ENCODE measurements at regions not wholly inside any gene's neighbourhood (a gene's known extent, or its start where the extent isn't known, plus 50 kb on each side); places are given as distances from the start of the nearest gene placed in this dataset.

DNA sequence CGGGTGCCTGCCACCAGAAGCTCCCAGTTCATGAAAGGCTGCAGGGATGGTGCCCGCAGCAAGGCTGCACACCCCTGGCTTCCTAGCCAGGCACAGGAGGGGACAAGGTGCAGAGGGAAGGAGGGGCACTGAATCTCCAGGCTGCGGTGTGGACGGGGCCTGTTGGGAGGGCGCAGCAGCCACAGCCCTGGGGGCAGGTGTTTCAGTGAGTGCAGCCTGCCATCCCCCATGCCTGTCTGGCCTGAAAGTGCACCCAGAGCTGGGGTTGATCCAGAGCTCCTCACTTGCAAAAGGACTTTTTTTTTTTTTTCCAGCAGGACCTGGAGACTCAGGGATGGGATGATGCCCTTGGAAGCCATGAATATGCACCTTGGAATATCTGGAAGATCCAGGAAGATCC, 153.7 kb upstream of the C1orf174 start:
- DNase-seq: no peak
- peaks cover 6% of the 10 kb centered on the region for H3K4me1 ChIP-seq (ENCODE audit: control insufficient read depth, insufficient read depth, low read length)
- peaks cover 2% of the 10 kb centered on the region for H3K27me3 ChIP-seq (ENCODE audit: control insufficient read depth, insufficient read depth, low read length)
- H3K27ac ChIP-seq (ENCODE audit: low read length): no peak overlapping the region
- H3K4me3 ChIP-seq (ENCODE audit: low read length): no peak overlapping the region
- 93% methylated on average over 3 of the region's 5 CpGs for WGBS (ENCODE audit: insufficient coverage)
- no peaks in the 10 kb centered on the region for H3K9me3 ChIP-seq (replicated peaks; ENCODE audit: control insufficient read depth, low read depth, low read length)
- H3K36me3 ChIP-seq (ENCODE audit: control insufficient read depth, insufficient read depth, low read length): no peaks in the 10 kb centered on the region

DNA sequence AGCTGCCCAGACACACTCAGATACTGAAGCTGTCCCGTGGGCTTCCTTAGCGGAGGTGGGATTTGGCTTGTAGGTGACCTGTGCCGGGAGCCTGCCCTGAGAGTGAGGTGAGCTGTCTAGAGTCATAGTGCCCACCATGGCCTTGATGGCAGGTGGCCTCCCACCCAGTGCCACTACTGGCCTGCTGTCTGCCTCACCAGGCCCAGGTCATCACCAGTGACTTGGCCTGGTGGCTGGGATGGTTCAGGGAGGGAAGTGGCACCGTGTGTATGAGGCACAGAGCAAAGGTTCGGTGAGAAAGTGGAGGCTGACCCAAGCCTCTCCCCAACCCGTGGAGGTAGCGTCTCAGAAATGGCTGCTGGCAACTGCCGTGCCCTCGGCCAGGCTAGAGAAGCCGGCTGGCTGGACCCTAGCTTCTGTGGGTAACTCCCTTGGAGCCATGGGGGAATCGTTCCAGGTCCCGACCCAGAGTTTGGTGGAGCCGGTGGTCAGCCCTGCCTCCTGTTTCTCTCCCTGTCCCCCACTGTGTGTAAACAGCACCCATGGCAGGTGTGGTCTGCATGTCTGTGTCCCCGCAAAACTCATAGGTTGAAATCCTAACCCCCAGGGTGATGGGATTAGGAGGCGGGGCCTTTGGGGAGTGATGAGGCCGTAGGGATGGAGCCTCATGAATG, 155.4 kb upstream of the C1orf174 start:
- Histone ChIP-seq H3K9me3 (replicated peaks; ENCODE audit: control insufficient read depth, low read depth, low read length) (no peaks in the 10 kb centered on the region), H3K27ac (ENCODE audit: low read length) (no peak overlapping the region), H3K4me1 (ENCODE audit: control insufficient read depth, insufficient read depth, low read length) (no peaks in the 10 kb centered on the region), H3K36me3 (ENCODE audit: control insufficient read depth, insufficient read depth, low read length) (no peaks in the 10 kb centered on the region), H3K27me3 (ENCODE audit: control insufficient read depth, insufficient read depth, low read length) (peaks cover 2% of the 10 kb centered on the region), H3K4me3 (ENCODE audit: low read length) (no peak overlapping the region)
- WGBS (ENCODE audit: insufficient coverage): 83% methylated on average over 14 of the region's 16 CpGs
- DNase-seq: no peak

DNA sequence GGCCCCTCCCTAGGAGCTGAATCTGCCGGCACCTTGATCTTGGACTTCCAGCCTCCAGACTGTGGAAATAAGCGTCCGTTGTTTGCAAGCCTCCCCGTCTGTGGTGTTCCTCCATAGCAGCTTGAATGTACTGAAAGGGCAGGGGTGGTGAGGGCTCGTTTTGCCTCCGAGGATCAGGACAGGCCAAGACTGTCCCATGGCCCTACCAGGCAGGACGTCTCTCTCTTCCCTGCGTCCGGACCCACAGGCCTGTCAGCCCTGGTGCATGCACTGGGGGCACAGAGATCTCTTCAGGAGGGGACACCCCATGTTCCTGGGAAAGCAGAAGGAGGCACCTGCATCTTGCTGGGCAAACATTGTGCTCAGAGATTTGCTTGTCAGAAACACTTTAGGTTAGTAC, 156.3 kb upstream of the C1orf174 start:
- Histone ChIP-seq H3K4me3 (ENCODE audit: low read length) (no peak overlapping the region), H3K9me3 (replicated peaks; ENCODE audit: control insufficient read depth, low read depth, low read length) (no peaks in the 10 kb centered on the region), H3K27me3 (ENCODE audit: control insufficient read depth, insufficient read depth, low read length) (no peaks in the 10 kb centered on the region), H3K36me3 (ENCODE audit: control insufficient read depth, insufficient read depth, low read length) (no peaks in the 10 kb centered on the region), H3K4me1 (ENCODE audit: control insufficient read depth, insufficient read depth, low read length) (no peaks in the 10 kb centered on the region), H3K27ac (ENCODE audit: low read length) (no peak overlapping the region)
- 89% methylated on average over 9 of the region's 9 CpGs for WGBS (ENCODE audit: insufficient coverage)
- no peak for DNase-seq

- Histone ChIP-seq H3K4me1 (ENCODE audit: control insufficient read depth, insufficient read depth, low read length) (no peaks in the 10 kb centered on the region), H3K27me3 (ENCODE audit: control insufficient read depth, insufficient read depth, low read length) (no peaks in the 10 kb centered on the region), H3K36me3 (ENCODE audit: control insufficient read depth, insufficient read depth, low read length) (no peaks in the 10 kb centered on the region), H3K9me3 (replicated peaks; ENCODE audit: control insufficient read depth, low read depth, low read length) (no peaks in the 10 kb centered on the region), H3K4me3 (ENCODE audit: low read length) (no peak overlapping the region), H3K27ac (ENCODE audit: low read length) (no peak overlapping the region)
- DNase-seq: no peak
- 93% methylated on average over 5 of the region's 7 CpGs for WGBS (ENCODE audit: insufficient coverage)
Observed at GRCh38 chr1:4056989-4057388, 156.9 kb upstream of the C1orf174 start.

DNA sequence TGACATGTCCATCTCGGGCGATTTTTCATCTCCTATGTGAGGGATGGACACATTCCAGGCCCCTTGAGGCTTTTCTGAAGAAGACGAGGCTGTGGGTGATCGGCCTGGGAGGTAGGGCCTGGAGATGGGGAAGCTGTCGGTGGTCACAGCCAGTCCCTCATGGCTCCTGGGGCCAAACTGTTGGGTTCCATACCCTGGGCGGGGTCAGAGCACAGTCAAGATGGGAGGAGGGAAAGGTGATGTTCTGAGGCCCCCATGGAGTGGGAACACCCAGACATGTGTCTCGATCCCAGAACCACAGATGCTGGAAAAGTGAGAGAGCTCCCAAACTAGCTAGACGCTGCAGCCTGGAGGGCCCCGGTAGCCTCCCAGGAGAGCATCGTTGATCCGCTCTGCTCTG, 157.5 kb upstream of the C1orf174 start:
- Histone ChIP-seq H3K36me3 (ENCODE audit: control insufficient read depth, insufficient read depth, low read length) (no peaks in the 10 kb centered on the region), H3K27me3 (ENCODE audit: control insufficient read depth, insufficient read depth, low read length) (no peaks in the 10 kb centered on the region), H3K27ac (ENCODE audit: low read length) (no peak overlapping the region), H3K4me1 (ENCODE audit: control insufficient read depth, insufficient read depth, low read length) (no peaks in the 10 kb centered on the region), H3K4me3 (ENCODE audit: low read length) (no peak overlapping the region), H3K9me3 (replicated peaks; ENCODE audit: control insufficient read depth, low read depth, low read length) (no peaks in the 10 kb centered on the region)
- DNase-seq: no peak
- WGBS (ENCODE audit: insufficient coverage): 75% methylated on average over 6 of the region's 11 CpGs

GRCh38 chr1:4058122-4058521, 158.1 kb upstream of the C1orf174 start:
- DNase-seq: no peak

DNA sequence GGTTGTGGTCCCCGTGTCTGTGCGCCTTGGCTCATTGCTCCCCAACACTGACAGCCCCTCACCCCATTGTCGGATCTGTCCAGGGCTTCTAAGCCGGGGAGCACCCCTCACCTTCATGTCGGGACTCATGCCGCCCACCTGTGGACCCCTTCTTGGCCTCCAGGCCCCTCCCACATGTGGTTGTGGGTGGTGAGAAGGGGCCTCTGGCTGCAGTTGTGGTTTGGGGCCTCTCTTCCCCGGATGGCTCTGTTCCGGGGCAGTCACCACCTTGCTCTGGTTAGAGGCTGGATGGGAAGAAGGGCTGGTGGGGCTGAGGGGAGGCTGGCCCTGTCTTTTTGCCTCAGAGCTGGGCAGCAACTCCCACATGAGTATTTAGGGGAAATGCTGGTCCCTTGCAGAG, 158.6 kb upstream of the C1orf174 start:
- Histone ChIP-seq H3K36me3 (ENCODE audit: control insufficient read depth, insufficient read depth, low read length) (no peaks in the 10 kb centered on the region), H3K27me3 (ENCODE audit: control insufficient read depth, insufficient read depth, low read length) (no peaks in the 10 kb centered on the region), H3K9me3 (replicated peaks; ENCODE audit: control insufficient read depth, low read depth, low read length) (no peaks in the 10 kb centered on the region), H3K4me1 (ENCODE audit: control insufficient read depth, insufficient read depth, low read length) (no peaks in the 10 kb centered on the region), H3K4me3 (ENCODE audit: low read length) (no peak overlapping the region), H3K27ac (ENCODE audit: low read length) (no peak overlapping the region)
- WGBS (ENCODE audit: insufficient coverage): 60% methylated on average over 1 of the region's 8 CpGs
- DNase-seq: no peak

More at GRCh38 chr1:4058122-4058521, 158.1 kb upstream of the C1orf174 start:
- 90% methylated on average over 14 of the region's 14 CpGs for WGBS (ENCODE audit: insufficient coverage)
- Histone ChIP-seq H3K9me3 (replicated peaks; ENCODE audit: control insufficient read depth, low read depth, low read length) (no peaks in the 10 kb centered on the region), H3K27ac (ENCODE audit: low read length) (no peak overlapping the region), H3K27me3 (ENCODE audit: control insufficient read depth, insufficient read depth, low read length) (no peaks in the 10 kb centered on the region), H3K4me3 (ENCODE audit: low read length) (no peak overlapping the region), H3K36me3 (ENCODE audit: control insufficient read depth, insufficient read depth, low read length) (no peaks in the 10 kb centered on the region), H3K4me1 (ENCODE audit: control insufficient read depth, insufficient read depth, low read length) (no peaks in the 10 kb centered on the region)

- Histone ChIP-seq H3K27me3 (ENCODE audit: control insufficient read depth, insufficient read depth, low read length) (no peaks in the 10 kb centered on the region), H3K9me3 (replicated peaks; ENCODE audit: control insufficient read depth, low read depth, low read length) (no peaks in the 10 kb centered on the region), H3K4me3 (ENCODE audit: low read length) (no peak overlapping the region), H3K4me1 (ENCODE audit: control insufficient read depth, insufficient read depth, low read length) (no peaks in the 10 kb centered on the region), H3K36me3 (ENCODE audit: control insufficient read depth, insufficient read depth, low read length) (no peaks in the 10 kb centered on the region), H3K27ac (ENCODE audit: low read length) (no peak overlapping the region)
- no peak for DNase-seq
- 80% methylated on average over 13 of the region's 16 CpGs for whole genome bisulfite sequencing (ENCODE audit: insufficient coverage)
Observed at GRCh38 chr1:4059270-4059669, 159.2 kb upstream of the C1orf174 start.

GRCh38 chr1:4060850-4061249, 160.8 kb upstream of the C1orf174 start:
- 69% methylated on average over 12 of the region's 12 CpGs for WGBS (ENCODE audit: insufficient coverage)
- no peak for DNase-seq
- Histone ChIP-seq H3K27ac (ENCODE audit: low read length) (no peak overlapping the region), H3K4me3 (ENCODE audit: low read length) (no peak overlapping the region), H3K4me1 (ENCODE audit: control insufficient read depth, insufficient read depth, low read length) (no peaks in the 10 kb centered on the region), H3K36me3 (ENCODE audit: control insufficient read depth, insufficient read depth, low read length) (no peaks in the 10 kb centered on the region), H3K9me3 (replicated peaks; ENCODE audit: control insufficient read depth, low read depth, low read length) (no peaks in the 10 kb centered on the region), H3K27me3 (ENCODE audit: control insufficient read depth, insufficient read depth, low read length) (no peaks in the 10 kb centered on the region)

- 76% methylated on average over 19 of the region's 21 CpGs for WGBS (ENCODE audit: insufficient coverage)
- Histone ChIP-seq H3K4me1 (ENCODE audit: control insufficient read depth, insufficient read depth, low read length) (no peaks in the 10 kb centered on the region), H3K9me3 (replicated peaks; ENCODE audit: control insufficient read depth, low read depth, low read length) (no peaks in the 10 kb centered on the region)
Observed at GRCh38 chr1:4061521-4062031, 161.5 kb upstream of the C1orf174 start.

GRCh38 chr1:4062041-4062440, 162.0 kb upstream of the C1orf174 start:
- no peaks in the 10 kb centered on the region for H3K27me3 ChIP-seq (ENCODE audit: control insufficient read depth, insufficient read depth, low read length)
- H3K27ac ChIP-seq (ENCODE audit: low read length): no peak overlapping the region
- DNase-seq: no peak
- H3K9me3 ChIP-seq (replicated peaks; ENCODE audit: control insufficient read depth, low read depth, low read length): no peaks in the 10 kb centered on the region
- H3K4me1 ChIP-seq (ENCODE audit: control insufficient read depth, insufficient read depth, low read length): no peaks in the 10 kb centered on the region
- H3K36me3 ChIP-seq (ENCODE audit: control insufficient read depth, insufficient read depth, low read length): no peaks in the 10 kb centered on the region
- H3K4me3 ChIP-seq (ENCODE audit: low read length): no peak overlapping the region
- 76% methylated on average over 9 of the region's 9 CpGs for WGBS (ENCODE audit: insufficient coverage)

More at GRCh38 chr1:4061521-4062031, 161.5 kb upstream of the C1orf174 start:
- H3K27me3 ChIP-seq (ENCODE audit: control insufficient read depth, insufficient read depth, low read length): no peaks in the 10 kb centered on the region
- no peak overlapping the region for H3K27ac ChIP-seq (ENCODE audit: low read length)
- H3K36me3 ChIP-seq (ENCODE audit: control insufficient read depth, insufficient read depth, low read length): no peaks in the 10 kb centered on the region
- no peak for DNase-seq
- no peak overlapping the region for H3K4me3 ChIP-seq (ENCODE audit: low read length)
